ENCODE measurements at regions not wholly inside any gene's neighbourhood (a gene's known extent, or its start where the extent isn't known, plus 50 kb on each side); places are given as distances from the start of the nearest gene placed in this dataset.

- H3K4me3 ChIP-seq, result no peak overlapping the region
Observed at GRCh38 chr9:29798599-29798998, 2225.3 kb upstream of the C9orf72 start.

GRCh38 chr9:29799227-29799626 lies 2225.9 kb upstream of the C9orf72 start:
- Histone ChIP-seq H3K4me1 (no peaks in the 10 kb centered on the region), H3K36me3 (no peaks in the 10 kb centered on the region), H3K9me3 (no peaks in the 10 kb centered on the region), H3K27me3 (no peaks in the 10 kb centered on the region), H3K27ac (no peak overlapping the region), H3K4me3 (no peak overlapping the region)
- ATAC-seq (no peak), DNase-seq (no peak)
- WGBS (ENCODE audit: insufficient coverage, low coverage, low lambda C conversion rate, missing lambda C conversion rate), result 64% methylated on average over 2 of the region's 2 CpGs
- TF ChIP-seq CTCF (IDR thresholded peaks at IDR 0.05) (no peak), POLR2A (IDR thresholded peaks at IDR 0.05) (no peak)
- intact Hi-C loops (cut with DNase I), result no loop called here

More at GRCh38 chr9:29798599-29798998, 2225.3 kb upstream of the C9orf72 start:
- Histone ChIP-seq H3K27ac (no peak overlapping the region), H3K4me1 (no peaks in the 10 kb centered on the region), H3K27me3 (no peaks in the 10 kb centered on the region), H3K9me3 (no peaks in the 10 kb centered on the region), H3K36me3 (no peaks in the 10 kb centered on the region)
- intact Hi-C loops (cut with DNase I), result no loop called here
- no peak for TF ChIP-seq POLR2A (IDR thresholded peaks at IDR 0.05)
- 40% methylated on average over 1 of the region's 1 CpG for WGBS (ENCODE audit: insufficient coverage, low coverage, low lambda C conversion rate, missing lambda C conversion rate)
- no peak for ATAC-seq
- DNase-seq, result no peak

- Histone ChIP-seq H3K4me1 (no peaks in the 10 kb centered on the region), H3K36me3 (no peaks in the 10 kb centered on the region), H3K4me3 (no peak overlapping the region), H3K27me3 (no peaks in the 10 kb centered on the region), H3K27ac (no peak overlapping the region), H3K9me3 (no peaks in the 10 kb centered on the region)
- ATAC-seq (no peak), DNase-seq (no peak)
- TF ChIP-seq POLR2A (IDR thresholded peaks at IDR 0.05) (no peak), CTCF (IDR thresholded peaks at IDR 0.05) (no peak)
- intact Hi-C loops (cut with DNase I), result no loop called here
- 31% methylated on average over 1 of the region's 1 CpG for WGBS (ENCODE audit: insufficient coverage, low coverage, low lambda C conversion rate, missing lambda C conversion rate)
Observed at GRCh38 chr9:29800821-29801220, 2227.5 kb upstream of the C9orf72 start.

GRCh38 chr9:29802454-29802853 lies 2229.2 kb upstream of the C9orf72 start:
- intact Hi-C loops (cut with DNase I), result no loop called here
- DNase-seq, result no peak
- no peaks in the 10 kb centered on the region for H3K36me3 ChIP-seq
- no peak overlapping the region for H3K4me3 ChIP-seq
- TF ChIP-seq CTCF (IDR thresholded peaks at IDR 0.05) (no peak), POLR2A (IDR thresholded peaks at IDR 0.05) (no peak)
- WGBS (ENCODE audit: insufficient coverage, low coverage, low lambda C conversion rate, missing lambda C conversion rate), result 25% methylated on average over 3 of the region's 3 CpGs
- no peaks in the 10 kb centered on the region for H3K27me3 ChIP-seq
- no peaks in the 10 kb centered on the region for H3K4me1 ChIP-seq
- no peaks in the 10 kb centered on the region for H3K9me3 ChIP-seq
- ATAC-seq, result no peak
- H3K27ac ChIP-seq, result no peak overlapping the region

- TF ChIP-seq POLR2A (IDR thresholded peaks at IDR 0.05), result no peak
- no peak for TF ChIP-seq CTCF (IDR thresholded peaks at IDR 0.05)
- intact Hi-C loops (cut with DNase I), result no loop called here
- no peaks in the 10 kb centered on the region for H3K9me3 ChIP-seq
- WGBS (ENCODE audit: insufficient coverage, low coverage, low lambda C conversion rate, missing lambda C conversion rate), result 35% methylated on average over 3 of the region's 3 CpGs
- H3K4me3 ChIP-seq, result no peak overlapping the region
- DNase-seq, result no peak
- no peaks in the 10 kb centered on the region for H3K36me3 ChIP-seq
- no peaks in the 10 kb centered on the region for H3K4me1 ChIP-seq
- H3K27ac ChIP-seq, result no peak overlapping the region
- H3K27me3 ChIP-seq, result no peaks in the 10 kb centered on the region
- ATAC-seq, result no peak
Observed at GRCh38 chr9:29806937-29807618, 2233.8 kb upstream of the C9orf72 start.

All from right lobe of liver (tissue), 6 donors.